ENCODE measurements at regions not wholly inside any gene's neighbourhood (a gene's known extent, or its start where the extent isn't known, plus 50 kb on each side); places are given as distances from the start of the nearest gene placed in this dataset.
A peak's percentile ranks its signal among the peaks of the same experiment; 100 is the strongest.
"Not testable (repeated sequence)": the region's sequence is repeated elsewhere in the genome, so short reads cannot be mapped to it uniquely, and the experiment has no call there.

GRCh38 chr13:31385540-31385939, 185.8 kb downstream of the B3GLCT start:
- DNase-seq: no peak

- DNase-seq: no peak
Observed at GRCh38 chr13:31394506-31394905, 194.7 kb downstream of the B3GLCT start.

DNA sequence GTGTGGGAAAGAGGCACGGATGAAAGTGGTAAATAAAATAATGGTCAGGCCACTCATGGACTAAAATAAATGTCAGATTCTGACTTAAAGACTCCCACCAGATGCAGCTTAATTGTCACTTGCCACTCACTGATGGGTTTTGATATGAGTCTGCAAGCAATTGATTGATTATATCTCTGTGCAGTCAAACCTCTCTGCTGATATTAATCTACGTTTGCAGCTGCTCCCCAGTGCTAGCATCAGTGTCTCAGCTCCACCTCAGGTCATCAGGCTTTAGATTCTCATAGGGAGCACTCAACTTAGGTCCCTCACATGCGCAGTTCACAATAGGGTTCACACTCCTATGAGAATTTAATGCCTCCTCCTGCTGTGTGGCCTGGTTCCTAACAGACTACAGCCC, 195.3 kb downstream of the B3GLCT start:
- DNase-seq: no peak

GRCh38 chr13:31399690-31400089, 199.9 kb downstream of the B3GLCT start:
- no peak for DNase-seq

DNA sequence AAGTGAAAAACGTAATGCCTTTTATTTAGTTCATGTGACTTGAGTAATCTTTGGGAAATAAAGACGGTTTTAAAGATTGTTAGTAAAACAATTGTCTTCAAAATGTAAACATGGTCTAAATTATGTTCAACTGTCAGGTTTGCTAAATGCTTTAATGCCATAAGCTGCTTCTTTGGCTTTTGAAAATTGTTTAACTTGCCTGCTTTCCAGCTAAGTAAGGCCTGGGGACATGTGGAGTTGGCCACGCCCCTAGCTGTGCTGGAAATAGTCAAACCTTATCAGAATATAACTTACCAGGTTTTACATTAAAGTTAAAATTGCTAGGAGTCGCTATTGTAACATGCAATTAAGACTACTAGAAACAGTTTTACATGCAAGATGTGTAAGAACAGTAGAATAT, 203.9 kb downstream of the B3GLCT start:
- DNase-seq: not testable (repeated sequence)

GRCh38 chr13:31408927-31409326, 209.2 kb downstream of the B3GLCT start:
- no peak for DNase-seq

DNA sequence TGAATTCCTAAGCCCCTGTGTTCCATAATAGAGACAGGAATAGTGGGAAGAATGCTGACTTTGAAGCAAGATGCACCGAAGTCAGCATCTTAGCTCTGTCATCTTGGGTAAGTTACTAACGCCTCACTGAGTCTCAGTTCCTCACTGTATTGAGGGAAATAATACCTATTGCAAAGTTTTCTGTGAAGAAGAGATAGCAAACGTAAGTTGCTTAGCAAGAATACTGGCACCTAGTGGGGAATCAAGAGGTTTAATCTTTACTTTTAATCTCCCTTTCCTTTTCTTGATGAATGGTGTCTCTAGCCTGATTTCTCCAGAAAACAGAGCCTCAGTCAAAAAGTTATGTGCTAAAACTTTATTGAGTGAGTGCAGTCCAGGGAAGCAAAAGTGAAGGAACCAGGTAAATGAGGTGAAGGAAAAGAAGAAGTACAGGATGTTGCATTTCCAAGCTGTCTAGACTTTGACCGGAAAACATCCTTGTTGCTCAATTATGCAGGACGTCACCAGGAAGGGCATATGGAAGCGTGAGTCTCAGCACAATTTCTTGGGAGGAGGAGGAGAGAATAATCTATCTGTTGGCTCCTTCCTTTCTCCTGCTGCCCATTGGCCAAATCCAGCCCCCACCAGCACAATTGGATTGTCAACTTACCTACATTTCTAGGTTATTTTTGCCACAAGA, 210.0 kb downstream of the B3GLCT start:
- DNase-seq: peak in 1 of 2 experiments; percentile 3

GRCh38 chr13:31413516-31413915, 213.7 kb downstream of the B3GLCT start:
- DNase-seq: no peak

DNA sequence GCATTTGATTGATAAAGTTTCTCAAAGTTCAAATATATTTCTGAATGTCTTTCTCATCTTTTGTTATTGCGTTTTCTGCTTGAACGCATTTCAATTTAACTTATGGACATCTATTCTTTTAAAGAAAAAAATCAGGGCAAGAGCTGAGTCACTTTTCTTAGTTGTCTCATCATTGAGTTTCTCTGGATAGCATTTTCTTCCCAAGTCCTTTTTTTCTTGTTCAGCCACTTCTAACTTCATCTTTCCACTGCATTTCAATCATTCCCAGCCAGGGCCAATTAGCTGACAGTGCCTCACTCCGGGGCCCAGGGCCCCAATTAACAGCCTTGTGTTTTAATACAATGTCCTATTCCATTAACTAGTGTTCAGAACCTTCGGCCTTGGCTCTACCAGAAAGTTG, 216.3 kb downstream of the B3GLCT start:
- DNase-seq: no peak

- no peak for DNase-seq
Observed at GRCh38 chr13:31418186-31418585, 218.4 kb downstream of the B3GLCT start.

DNA sequence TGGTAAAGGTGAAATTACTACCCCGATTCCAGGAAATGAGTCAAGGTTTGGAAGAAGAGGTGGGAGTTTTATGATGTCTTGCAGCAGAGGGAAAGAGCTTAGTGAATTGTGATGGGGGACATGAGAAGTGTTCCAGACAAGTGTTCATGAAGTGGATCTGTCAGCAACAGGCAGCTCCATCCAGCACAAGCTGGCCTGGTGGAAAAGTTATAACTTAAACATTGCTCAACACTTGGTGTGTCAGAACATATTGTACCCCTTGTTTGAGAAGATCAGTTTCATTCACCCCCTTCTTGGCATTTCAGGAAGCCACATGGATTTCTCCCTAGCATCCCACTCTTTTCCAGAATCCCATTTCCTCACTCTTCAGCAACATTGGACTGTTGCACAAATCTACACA, 222.0 kb downstream of the B3GLCT start:
- no peak for DNase-seq

GRCh38 chr13:31424130-31424729, 224.5 kb downstream of the B3GLCT start:
- DNase-seq: peak; percentile 50 to 74

DNA sequence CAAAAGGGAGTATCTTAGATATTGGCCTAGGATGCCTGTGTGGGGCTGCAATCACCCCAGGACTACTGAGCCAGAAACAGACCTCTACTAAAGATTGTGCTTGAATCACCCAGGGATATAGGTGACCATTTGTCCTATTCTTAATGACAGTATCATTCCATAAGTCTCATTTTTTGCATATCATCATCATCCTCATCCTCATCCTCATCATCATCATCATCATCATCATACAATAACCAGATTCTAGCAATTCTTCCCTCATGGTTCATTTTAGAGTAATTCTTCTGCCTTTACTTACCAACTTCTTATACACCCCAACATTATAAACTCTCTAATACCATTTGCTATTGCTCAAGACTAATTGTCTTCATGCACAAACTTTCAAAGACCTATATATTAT, 226.6 kb downstream of the B3GLCT start:
- no peak for DNase-seq

DNA sequence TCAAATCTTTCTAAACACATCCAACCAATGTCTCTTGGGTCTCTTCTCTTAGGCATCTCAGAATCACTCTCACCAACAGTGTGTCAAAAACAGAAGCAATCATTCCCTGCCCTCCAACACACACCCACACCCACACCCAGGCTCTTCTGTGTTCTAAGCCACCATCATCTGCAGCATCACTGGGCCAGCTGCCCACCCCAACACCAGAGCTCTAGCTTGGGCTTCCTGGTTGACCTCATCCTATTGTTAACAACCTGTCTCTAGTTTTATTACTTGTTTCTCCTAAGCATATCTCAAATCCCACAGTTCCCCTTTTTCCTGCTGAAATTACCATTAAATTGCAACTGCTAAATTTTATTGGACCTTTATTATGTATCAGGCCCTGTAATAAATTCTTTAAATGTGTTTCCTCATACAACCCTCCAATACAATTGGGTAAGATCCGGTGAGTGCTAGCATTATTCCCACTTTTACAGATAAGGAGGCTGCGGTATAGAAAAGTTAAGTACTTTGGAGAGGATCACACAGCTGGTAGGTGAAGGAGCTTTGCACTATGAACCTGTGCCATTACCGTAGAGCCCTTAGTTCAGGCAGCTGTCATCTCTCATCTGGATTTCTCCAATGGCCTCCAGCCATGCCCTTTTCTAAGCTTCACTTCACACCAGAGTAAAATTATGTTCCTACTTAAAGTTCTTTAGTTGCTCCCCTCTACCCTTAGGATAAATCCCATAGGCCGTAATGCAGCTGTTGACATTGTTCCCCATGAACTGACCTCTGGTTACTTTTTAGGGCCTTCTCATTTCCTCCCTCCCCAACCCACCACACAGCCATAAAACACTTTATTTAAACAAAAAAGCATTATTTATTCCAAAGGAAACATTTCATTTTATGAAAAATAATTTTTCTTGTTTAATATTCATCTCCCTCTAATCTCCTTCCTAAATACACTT, 227.7 kb downstream of the B3GLCT start:
- no peak for DNase-seq

DNA sequence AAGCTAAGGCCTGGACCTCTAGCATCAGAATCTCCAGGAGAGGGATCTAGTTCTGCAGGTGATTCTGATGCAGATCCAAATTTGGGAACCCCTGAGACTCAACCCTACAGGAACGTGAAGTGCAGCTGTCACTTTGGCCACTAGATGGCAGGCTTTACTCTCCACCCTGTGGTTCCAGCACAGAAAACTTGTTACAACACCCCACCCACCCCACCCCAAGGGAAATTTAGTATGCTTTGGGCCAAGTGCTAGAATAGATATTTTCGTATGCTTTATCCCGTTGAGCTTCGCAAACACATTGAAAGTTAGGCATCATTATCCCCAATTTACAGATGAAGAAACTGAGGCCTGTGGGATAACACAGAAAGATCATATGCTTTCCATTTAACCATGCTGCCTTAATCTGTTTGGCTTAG, 232.0 kb downstream of the B3GLCT start:
- peak in 1 of 2 experiments; percentile 20 for DNase-seq

- no peak for DNase-seq
Observed at GRCh38 chr13:31433207-31433606, 233.4 kb downstream of the B3GLCT start.

GRCh38 chr13:31433746-31434145, 234.0 kb downstream of the B3GLCT start:
- DNase-seq: no peak

GRCh38 chr13:31434613-31435012, 234.8 kb downstream of the B3GLCT start:
- DNase-seq: no peak

DNA sequence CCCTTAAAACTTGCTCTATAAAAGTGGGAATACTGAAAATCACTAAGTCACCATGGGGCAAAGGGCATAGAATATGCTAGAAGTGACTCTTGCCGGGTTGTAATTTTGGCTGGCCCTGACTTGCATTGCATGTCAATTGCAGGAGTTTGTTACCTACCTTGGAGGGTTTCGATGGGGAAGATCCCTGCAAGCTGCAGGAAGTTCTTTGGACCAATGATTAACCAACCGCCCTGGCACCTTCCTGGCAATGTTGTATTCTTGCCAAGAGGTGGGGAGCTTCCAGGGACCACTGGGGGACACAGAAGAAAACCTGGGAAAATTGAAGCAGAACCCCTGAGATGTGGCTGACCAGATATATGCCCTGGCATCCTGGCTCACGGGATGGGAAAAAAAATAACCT, 235.8 kb downstream of the B3GLCT start:
- DNase-seq: no peak

DNA sequence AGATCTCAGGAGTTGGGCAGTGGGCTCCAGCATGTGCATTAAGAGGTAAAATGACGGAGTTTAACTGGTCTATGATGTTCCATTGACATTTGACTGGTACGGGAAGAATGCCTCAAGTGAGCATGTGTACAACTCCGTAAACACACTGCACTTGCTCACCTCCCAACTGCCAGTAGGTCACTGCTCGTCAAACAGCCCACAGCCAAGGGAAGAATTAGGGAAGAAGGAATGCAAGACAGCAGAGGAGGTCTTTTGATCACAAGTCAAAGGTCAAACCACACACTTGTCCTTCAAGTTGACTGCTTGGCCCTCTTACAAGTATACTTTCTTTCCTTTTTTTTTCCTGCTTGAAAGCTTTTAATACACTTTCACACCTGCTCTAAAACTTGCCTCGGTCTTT, 236.7 kb downstream of the B3GLCT start:
- DNase-seq: no peak

- DNase-seq: no peak
Observed at GRCh38 chr13:31437975-31438374, 238.2 kb downstream of the B3GLCT start.

DNA sequence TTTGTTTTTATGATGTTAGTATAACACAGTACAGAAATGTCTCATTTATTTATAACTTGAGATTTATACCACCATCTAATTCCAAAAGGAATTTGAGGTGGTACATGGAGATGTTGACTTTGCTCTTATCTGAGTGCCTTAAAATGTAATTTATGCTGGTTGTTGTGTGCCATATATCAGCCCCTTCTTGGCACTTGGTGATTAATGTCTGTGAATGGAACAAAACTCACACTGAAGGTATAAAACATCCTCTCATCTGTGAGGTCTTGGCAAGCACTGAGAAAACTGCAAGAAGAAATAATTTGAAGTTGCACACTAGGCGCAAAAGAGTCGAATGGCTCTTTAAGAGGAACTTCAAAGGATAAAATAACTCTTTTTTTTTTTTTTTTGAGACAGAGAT, 240.4 kb downstream of the B3GLCT start:
- DNase-seq: no peak

GRCh38 chr13:31441800-31442510, 242.2 kb downstream of the B3GLCT start:
- no peak for DNase-seq

All from SW 1271 (cell line).